ENCODE measurements at regions not wholly inside any gene's neighbourhood (a gene's known extent, or its start where the extent isn't known, plus 50 kb on each side); places are given as distances from the start of the nearest gene placed in this dataset.

DNA sequence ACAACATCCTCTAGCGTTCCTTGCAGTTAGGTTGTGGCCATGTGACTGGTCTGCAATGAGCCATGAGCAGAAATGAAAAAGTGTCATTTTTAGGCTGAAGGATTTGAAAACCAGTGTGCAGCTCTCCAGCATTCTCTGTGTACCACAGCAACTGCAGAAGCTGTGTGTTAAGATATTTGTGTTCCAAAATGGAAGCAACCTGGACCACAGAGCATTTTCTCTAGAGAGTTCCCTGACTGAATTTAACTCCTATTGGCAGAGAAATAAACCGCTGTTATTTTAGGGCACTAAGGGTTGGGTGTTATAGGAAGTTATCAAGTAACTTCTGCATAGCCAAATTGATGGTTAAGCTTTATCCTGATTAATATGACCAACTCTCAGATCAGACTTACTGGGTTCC is 257.2 kb upstream of the THUMPD2 start:
- no peak overlapping the region for H3K4me3 ChIP-seq
- H3F3A ChIP-seq (replicated peaks; ENCODE audit: low read depth), result no peaks in the 10 kb centered on the region
- DNase-seq (ENCODE audit: low spot score) (no peak), ATAC-seq (no peak)
- Mint-ChIP-seq H3K9me3 (peaks cover 13% of the 10 kb centered on the region; the same call in 2 of the 3 replicates), H3K36me3 (ENCODE audit: low read depth) (no peaks in the 10 kb centered on the region), H3K27me3 (ENCODE audit: insufficient read depth, low read depth, poor library complexity) (peaks cover 6% of the 10 kb centered on the region), H3K27ac (no peak overlapping the region), H3K4me1 (no peaks in the 10 kb centered on the region), H3K4me3 (no peak overlapping the region)
- no peak overlapping the region for H2AFZ ChIP-seq
- no peaks in the 10 kb centered on the region for H3K4me1 ChIP-seq (ENCODE audit: insufficient read depth)
- no peaks in the 10 kb centered on the region for H3K36me3 ChIP-seq (ENCODE audit: insufficient read depth)
- H3K9me2 ChIP-seq (ENCODE audit: insufficient read depth), result no peaks in the 10 kb centered on the region; the same call in 1 of the 2 replicates
- H4K20me1 ChIP-seq (replicated peaks; ENCODE audit: insufficient read depth), result no peaks in the 10 kb centered on the region
- no peak overlapping the region for H3K4me2 ChIP-seq
- no peaks in the 10 kb centered on the region for H3K79me2 ChIP-seq (replicated peaks; ENCODE audit: insufficient read depth)
- no peak overlapping the region for H3K27ac ChIP-seq (ENCODE audit: low read depth)
- H3K27me3 ChIP-seq (ENCODE audit: insufficient read depth), result no peaks in the 10 kb centered on the region
- TF ChIP-seq, protein P1, sequence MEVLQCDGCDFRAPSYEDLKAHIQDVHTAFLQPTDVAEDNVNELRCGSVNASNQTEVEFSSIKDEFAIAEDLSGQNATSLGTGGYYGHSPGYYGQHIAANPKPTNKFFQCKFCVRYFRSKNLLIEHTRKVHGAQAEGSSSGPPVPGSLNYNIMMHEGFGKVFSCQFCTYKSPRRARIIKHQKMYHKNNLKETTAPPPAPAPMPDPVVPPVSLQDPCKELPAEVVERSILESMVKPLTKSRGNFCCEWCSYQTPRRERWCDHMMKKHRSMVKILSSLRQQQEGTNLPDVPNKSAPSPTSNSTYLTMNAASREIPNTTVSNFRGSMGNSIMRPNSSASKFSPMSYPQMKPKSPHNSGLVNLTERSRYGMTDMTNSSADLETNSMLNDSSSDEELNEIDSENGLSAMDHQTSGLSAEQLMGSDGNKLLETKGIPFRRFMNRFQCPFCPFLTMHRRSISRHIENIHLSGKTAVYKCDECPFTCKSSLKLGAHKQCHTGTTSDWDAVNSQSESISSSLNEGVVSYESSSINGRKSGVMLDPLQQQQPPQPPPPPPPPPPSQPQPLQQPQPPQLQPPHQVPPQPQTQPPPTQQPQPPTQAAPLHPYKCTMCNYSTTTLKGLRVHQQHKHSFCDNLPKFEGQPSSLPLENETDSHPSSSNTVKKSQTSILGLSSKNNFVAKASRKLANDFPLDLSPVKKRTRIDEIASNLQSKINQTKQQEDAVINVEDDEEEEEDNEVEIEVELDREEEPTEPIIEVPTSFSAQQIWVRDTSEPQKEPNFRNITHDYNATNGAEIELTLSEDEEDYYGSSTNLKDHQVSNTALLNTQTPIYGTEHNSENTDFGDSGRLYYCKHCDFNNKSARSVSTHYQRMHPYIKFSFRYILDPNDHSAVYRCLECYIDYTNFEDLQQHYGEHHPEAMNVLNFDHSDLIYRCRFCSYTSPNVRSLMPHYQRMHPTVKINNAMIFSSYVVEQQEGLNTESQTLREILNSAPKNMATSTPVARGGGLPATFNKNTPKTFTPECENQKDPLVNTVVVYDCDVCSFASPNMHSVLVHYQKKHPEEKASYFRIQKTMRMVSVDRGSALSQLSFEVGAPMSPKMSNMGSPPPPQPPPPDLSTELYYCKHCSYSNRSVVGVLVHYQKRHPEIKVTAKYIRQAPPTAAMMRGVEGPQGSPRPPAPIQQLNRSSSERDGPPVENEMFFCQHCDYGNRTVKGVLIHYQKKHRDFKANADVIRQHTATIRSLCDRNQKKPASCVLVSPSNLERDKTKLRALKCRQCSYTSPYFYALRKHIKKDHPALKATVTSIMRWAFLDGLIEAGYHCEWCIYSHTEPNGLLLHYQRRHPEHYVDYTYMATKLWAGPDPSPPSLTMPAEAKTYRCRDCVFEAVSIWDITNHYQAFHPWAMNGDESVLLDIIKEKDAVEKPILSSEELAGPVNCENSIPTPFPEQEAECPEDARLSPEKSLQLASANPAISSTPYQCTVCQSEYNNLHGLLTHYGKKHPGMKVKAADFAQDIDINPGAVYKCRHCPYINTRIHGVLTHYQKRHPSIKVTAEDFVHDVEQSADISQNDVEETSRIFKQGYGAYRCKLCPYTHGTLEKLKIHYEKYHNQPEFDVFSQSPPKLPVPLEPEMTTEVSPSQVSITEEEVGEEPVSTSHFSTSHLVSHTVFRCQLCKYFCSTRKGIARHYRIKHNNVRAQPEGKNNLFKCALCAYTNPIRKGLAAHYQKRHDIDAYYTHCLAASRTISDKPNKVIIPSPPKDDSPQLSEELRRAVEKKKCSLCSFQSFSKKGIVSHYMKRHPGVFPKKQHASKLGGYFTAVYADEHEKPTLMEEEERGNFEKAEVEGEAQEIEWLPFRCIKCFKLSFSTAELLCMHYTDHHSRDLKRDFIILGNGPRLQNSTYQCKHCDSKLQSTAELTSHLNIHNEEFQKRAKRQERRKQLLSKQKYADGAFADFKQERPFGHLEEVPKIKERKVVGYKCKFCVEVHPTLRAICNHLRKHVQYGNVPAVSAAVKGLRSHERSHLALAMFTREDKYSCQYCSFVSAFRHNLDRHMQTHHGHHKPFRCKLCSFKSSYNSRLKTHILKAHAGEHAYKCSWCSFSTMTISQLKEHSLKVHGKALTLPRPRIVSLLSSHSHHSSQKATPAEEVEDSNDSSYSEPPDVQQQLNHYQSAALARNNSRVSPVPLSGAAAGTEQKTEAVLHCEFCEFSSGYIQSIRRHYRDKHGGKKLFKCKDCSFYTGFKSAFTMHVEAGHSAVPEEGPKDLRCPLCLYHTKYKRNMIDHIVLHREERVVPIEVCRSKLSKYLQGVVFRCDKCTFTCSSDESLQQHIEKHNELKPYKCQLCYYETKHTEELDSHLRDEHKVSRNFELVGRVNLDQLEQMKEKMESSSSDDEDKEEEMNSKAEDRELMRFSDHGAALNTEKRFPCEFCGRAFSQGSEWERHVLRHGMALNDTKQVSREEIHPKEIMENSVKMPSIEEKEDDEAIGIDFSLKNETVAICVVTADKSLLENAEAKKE (CRISPR knock-in tag; IDR thresholded peaks at IDR 0.05), result no peak
- TF ChIP-seq JUNB (IDR thresholded peaks at IDR 0.05; ENCODE audit: unreplicated experiment) (no peak), ZNF114 (CRISPR knock-in tag; IDR thresholded peaks at IDR 0.05) (no peak), EZH2 (IDR thresholded peaks at IDR 0.05; ENCODE audit: low read depth, unreplicated experiment) (no peak), NANOG (IDR thresholded peaks at IDR 0.05; ENCODE audit: borderline replicate concordance) (no peak), ZNF331 (CRISPR knock-in tag; IDR thresholded peaks at IDR 0.05; ENCODE audit: low read depth) (no peak), EZH2phosphoT487 (IDR thresholded peaks at IDR 0.05; ENCODE audit: unreplicated experiment) (no peak), POLR2AphosphoS5 (IDR thresholded peaks at IDR 0.05; ENCODE audit: low read depth) (no peak), CREB1 (CRISPR knock-in tag; IDR thresholded peaks at IDR 0.05; ENCODE audit: low read depth) (no peak), ETS1 (IDR thresholded peaks at IDR 0.05) (no peak), CTCF (conservative IDR thresholded peaks at IDR 0.05; ENCODE audit: low read depth in 2 of 2) (no peak), STAT1 (IDR thresholded peaks at IDR 0.05; ENCODE audit: unreplicated experiment) (no peak)
- TF ChIP-seq, protein P2, sequence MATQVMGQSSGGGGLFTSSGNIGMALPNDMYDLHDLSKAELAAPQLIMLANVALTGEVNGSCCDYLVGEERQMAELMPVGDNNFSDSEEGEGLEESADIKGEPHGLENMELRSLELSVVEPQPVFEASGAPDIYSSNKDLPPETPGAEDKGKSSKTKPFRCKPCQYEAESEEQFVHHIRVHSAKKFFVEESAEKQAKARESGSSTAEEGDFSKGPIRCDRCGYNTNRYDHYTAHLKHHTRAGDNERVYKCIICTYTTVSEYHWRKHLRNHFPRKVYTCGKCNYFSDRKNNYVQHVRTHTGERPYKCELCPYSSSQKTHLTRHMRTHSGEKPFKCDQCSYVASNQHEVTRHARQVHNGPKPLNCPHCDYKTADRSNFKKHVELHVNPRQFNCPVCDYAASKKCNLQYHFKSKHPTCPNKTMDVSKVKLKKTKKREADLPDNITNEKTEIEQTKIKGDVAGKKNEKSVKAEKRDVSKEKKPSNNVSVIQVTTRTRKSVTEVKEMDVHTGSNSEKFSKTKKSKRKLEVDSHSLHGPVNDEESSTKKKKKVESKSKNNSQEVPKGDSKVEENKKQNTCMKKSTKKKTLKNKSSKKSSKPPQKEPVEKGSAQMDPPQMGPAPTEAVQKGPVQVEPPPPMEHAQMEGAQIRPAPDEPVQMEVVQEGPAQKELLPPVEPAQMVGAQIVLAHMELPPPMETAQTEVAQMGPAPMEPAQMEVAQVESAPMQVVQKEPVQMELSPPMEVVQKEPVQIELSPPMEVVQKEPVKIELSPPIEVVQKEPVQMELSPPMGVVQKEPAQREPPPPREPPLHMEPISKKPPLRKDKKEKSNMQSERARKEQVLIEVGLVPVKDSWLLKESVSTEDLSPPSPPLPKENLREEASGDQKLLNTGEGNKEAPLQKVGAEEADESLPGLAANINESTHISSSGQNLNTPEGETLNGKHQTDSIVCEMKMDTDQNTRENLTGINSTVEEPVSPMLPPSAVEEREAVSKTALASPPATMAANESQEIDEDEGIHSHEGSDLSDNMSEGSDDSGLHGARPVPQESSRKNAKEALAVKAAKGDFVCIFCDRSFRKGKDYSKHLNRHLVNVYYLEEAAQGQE (IDR thresholded peaks at IDR 0.05; ENCODE audit: unreplicated experiment), result no peak

Measured in GM23338 (cell line).